HG03442 (cell line): ENCODE measurements at regions not wholly inside any gene's neighbourhood (a gene's known extent, or its start where the extent isn't known, plus 50 kb on each side); places are given as distances from the start of the nearest gene placed in this dataset.

ENCODE experiments used
- ATAC-seq: cut with Tn5 transposase; IDR thresholded peaks from one replicate; pipeline ENCODE4 v1.9.1; 2021; ENCODE audit warnings: mild to moderate bottlenecking, moderate library complexity; ENCODE audit not compliant: unreplicated experiment

GRCh38 chr3:72411843-72412242, 436.4 kb downstream of the SHQ1 start:
- no peak for ATAC-seq

GRCh38 chr3:72411126-72411525, 437.1 kb downstream of the SHQ1 start:
- ATAC-seq = no peak

- ATAC-seq = no peak
Observed at GRCh38 chr3:72408983-72409779, 439.1 kb downstream of the SHQ1 start.

- no peak for ATAC-seq
Observed at GRCh38 chr3:72407766-72408165, 440.5 kb downstream of the SHQ1 start.

- no peak for ATAC-seq
Observed at GRCh38 chr3:72405943-72406566, 442.2 kb downstream of the SHQ1 start.

GRCh38 chr3:72401005-72401545, 447.2 kb downstream of the SHQ1 start:
- no peak for ATAC-seq

- no peak for ATAC-seq
Observed at GRCh38 chr3:72398781-72399180, 449.5 kb downstream of the SHQ1 start.

GRCh38 chr3:72397586-72397985, 450.7 kb downstream of the SHQ1 start:
- no peak for ATAC-seq

- no peak for ATAC-seq
Observed at GRCh38 chr3:72396899-72397298, 451.3 kb downstream of the SHQ1 start.

GRCh38 chr3:72395776-72396311, 452.4 kb downstream of the SHQ1 start:
- ATAC-seq = no peak

GRCh38 chr3:72393455-72393854, 454.8 kb downstream of the SHQ1 start:
- ATAC-seq = no peak

- ATAC-seq = no peak
Observed at GRCh38 chr3:72391659-72392058, 456.6 kb downstream of the SHQ1 start.

GRCh38 chr3:72390841-72391240, 457.4 kb downstream of the SHQ1 start:
- ATAC-seq = no peak

- ATAC-seq = no peak
Observed at GRCh38 chr3:72388644-72389043, 459.6 kb downstream of the SHQ1 start.

GRCh38 chr3:72388117-72388516, 460.1 kb downstream of the SHQ1 start:
- no peak for ATAC-seq

GRCh38 chr3:72386327-72387000, 461.8 kb downstream of the SHQ1 start:
- ATAC-seq = no peak

GRCh38 chr3:72385167-72385566, 463.1 kb downstream of the SHQ1 start:
- no peak for ATAC-seq

- ATAC-seq = peak; percentile 51
Observed at GRCh38 chr3:72384602-72385001, 463.6 kb downstream of the SHQ1 start.

- no peak for ATAC-seq
Observed at GRCh38 chr3:72383883-72384282, 464.4 kb downstream of the SHQ1 start.

- ATAC-seq = no peak
Observed at GRCh38 chr3:72383230-72383629, 465.0 kb downstream of the SHQ1 start.

GRCh38 chr3:72382460-72382859, 465.8 kb downstream of the SHQ1 start:
- ATAC-seq = no peak
